ENCODE measurements at regions not wholly inside any gene's neighbourhood (a gene's known extent, or its start where the extent isn't known, plus 50 kb on each side); places are given as distances from the start of the nearest gene placed in this dataset.

- H3K79me2 ChIP-seq (ENCODE audit: low read length): no peaks in the 10 kb centered on the region
These were observed 255.0 kb upstream of the PHYHIPL start for GRCh38 chr10:58921421-58921855.

GRCh38 chr10:58925381-58925780, 251.1 kb upstream of the PHYHIPL start:
- intact Hi-C loops (cut with micrococcal nuclease): no loop called here
- Histone ChIP-seq H3K9me3 (ENCODE audit: low read length) (no peaks in the 10 kb centered on the region), H3K9ac (ENCODE audit: low read length) (no peak overlapping the region), H3K27ac (ENCODE audit: low read length) (no peak overlapping the region), H2AFZ (ENCODE audit: low read length) (no peak overlapping the region), H3K4me3 (ENCODE audit: low read length) (no peak overlapping the region), H3K9me2 (replicated peaks; ENCODE audit: low read length) (no peaks in the 10 kb centered on the region), H4K20me1 (ENCODE audit: low read length) (no peaks in the 10 kb centered on the region), H3K27me3 (ENCODE audit: low read length) (no peaks in the 10 kb centered on the region), H3F3A (ENCODE audit: low read length, unreplicated experiment) (peaks cover 1% of the 10 kb centered on the region), H3K79me2 (ENCODE audit: low read length) (no peaks in the 10 kb centered on the region), H3K4me1 (ENCODE audit: insufficient read depth, low read length) (peaks cover 20% of the 10 kb centered on the region), H3K4me2 (ENCODE audit: low read length) (no peak overlapping the region), H3K36me3 (ENCODE audit: low read depth, low read length) (no peaks in the 10 kb centered on the region)
- ChIA-PET CTCF (no interaction called here), POLR2A (ENCODE audit: unreplicated experiment) (no interaction called here)
- no peak for DNase-seq
- ATAC-seq: no peak
- TF ChIP-seq EZH2phosphoT487 (IDR thresholded peaks at IDR 0.05; ENCODE audit: borderline replicate concordance, low read length) (no peak), CTCF (conservative IDR thresholded peaks at IDR 0.05; ENCODE audit: low read depth, low read length) (no peak), EZH2 (IDR thresholded peaks at IDR 0.05; ENCODE audit: low read length, unreplicated experiment) (no peak)
- BruUV-seq (replicated peaks): no TSS peak

More at GRCh38 chr10:58921421-58921855, 255.0 kb upstream of the PHYHIPL start:
- Histone ChIP-seq H3K4me3 (ENCODE audit: low read length) (no peak overlapping the region), H4K20me1 (ENCODE audit: low read length) (no peaks in the 10 kb centered on the region), H3K4me1 (ENCODE audit: insufficient read depth, low read length) (peaks cover 29% of the 10 kb centered on the region), H2AFZ (ENCODE audit: low read length) (peak overlapping the region; percentile 25), H3K36me3 (ENCODE audit: low read depth, low read length) (no peaks in the 10 kb centered on the region), H3K27ac (ENCODE audit: low read length) (peak overlapping the region; percentile 94), H3K9me2 (replicated peaks; ENCODE audit: low read length) (no peaks in the 10 kb centered on the region), H3K9ac (ENCODE audit: low read length) (peak overlapping the region; percentile 20; the same call in 1 of the 2 replicates), H3K9me3 (ENCODE audit: low read length) (no peaks in the 10 kb centered on the region), H3K27me3 (ENCODE audit: low read length) (no peaks in the 10 kb centered on the region), H3F3A (ENCODE audit: low read length, unreplicated experiment) (peaks cover 4% of the 10 kb centered on the region), H3K4me2 (ENCODE audit: low read length) (peak overlapping the region; percentile 77)
- intact Hi-C loops (cut with micrococcal nuclease): no loop called here
- DNase-seq: no peak
- no peak for TF ChIP-seq EZH2phosphoT487 (IDR thresholded peaks at IDR 0.05; ENCODE audit: borderline replicate concordance, low read length)
- TF ChIP-seq EZH2 (IDR thresholded peaks at IDR 0.05; ENCODE audit: low read length, unreplicated experiment): no peak
- TF ChIP-seq CTCF (conservative IDR thresholded peaks at IDR 0.05; ENCODE audit: low read depth, low read length): no peak
- BruUV-seq (replicated peaks): no TSS peak
- POLR2A ChIA-PET (ENCODE audit: unreplicated experiment): no interaction called here
- CTCF ChIA-PET: no interaction called here
- no peak for ATAC-seq

- Histone ChIP-seq H3K27me3 (ENCODE audit: low read length) (no peaks in the 10 kb centered on the region), H3K9me2 (replicated peaks; ENCODE audit: low read length) (no peaks in the 10 kb centered on the region), H3K79me2 (ENCODE audit: low read length) (no peaks in the 10 kb centered on the region), H3K27ac (ENCODE audit: low read length) (no peak overlapping the region), H2AFZ (ENCODE audit: low read length) (no peak overlapping the region), H3K4me1 (ENCODE audit: insufficient read depth, low read length) (peaks cover 7% of the 10 kb centered on the region; the same call in 1 of the 2 replicates), H3K4me2 (ENCODE audit: low read length) (no peak overlapping the region), H3F3A (ENCODE audit: low read length, unreplicated experiment) (no peaks in the 10 kb centered on the region), H3K9ac (ENCODE audit: low read length) (no peak overlapping the region), H3K36me3 (ENCODE audit: low read depth, low read length) (no peaks in the 10 kb centered on the region), H4K20me1 (ENCODE audit: low read length) (no peaks in the 10 kb centered on the region), H3K4me3 (ENCODE audit: low read length) (no peak overlapping the region), H3K9me3 (ENCODE audit: low read length) (no peaks in the 10 kb centered on the region)
- ATAC-seq (no peak), DNase-seq (no peak)
- POLR2A ChIA-PET (ENCODE audit: unreplicated experiment): no interaction called here
- TF ChIP-seq CTCF (conservative IDR thresholded peaks at IDR 0.05; ENCODE audit: low read depth, low read length): no peak
- no peak for TF ChIP-seq EZH2 (IDR thresholded peaks at IDR 0.05; ENCODE audit: low read length, unreplicated experiment)
- TF ChIP-seq EZH2phosphoT487 (IDR thresholded peaks at IDR 0.05; ENCODE audit: borderline replicate concordance, low read length): no peak
- intact Hi-C loops (cut with micrococcal nuclease): no loop called here
- CTCF ChIA-PET: no interaction called here
- BruUV-seq (replicated peaks): no TSS peak
These were observed 245.9 kb upstream of the PHYHIPL start for GRCh38 chr10:58930500-58930899.

All from PC-3 (cell line).